Upper lobe of left lung (tissue), 6 donors: ENCODE measurements at regions not wholly inside any gene's neighbourhood (a gene's known extent, or its start where the extent isn't known, plus 50 kb on each side); places are given as distances from the start of the nearest gene placed in this dataset.

Source experiments
- ATAC-seq, 2 donors: fragments of 200-7000 bp; cut with Tn5 transposase; one replicate each; pipeline ENCODE4 v1.9.1; 2022; ENCODE audit warnings: mild to moderate bottlenecking in 2 of 2, moderate library complexity in 2 of 2; ENCODE audit not compliant: low FRiP score in 2 of 2
- DNase-seq, 2 donors: peaks; one replicate each; pipeline ENCODE4 v3.0.0-alpha.2; 2019 to 2020
- H3K27ac ChIP-seq, 4 donors: fragments of 200-600 bp; sonication (generic); one replicate each; pipeline ENCODE4 v1.5.1; 2016 to 2019
- H3K27me3 ChIP-seq, 4 donors: fragments of 200-600 bp; sonication (generic); one replicate each; pipeline ENCODE4 v1.5.1; 2017 to 2019
- H3K36me3 ChIP-seq, 4 donors: fragments of 200-600 bp; sonication (generic); one replicate each; pipeline ENCODE4 v1.5.1; 2016 to 2019
- H3K4me1 ChIP-seq, 4 donors: fragments of 200-600 bp; sonication (generic); one replicate each; pipeline ENCODE4 v1.5.1; 2018 to 2019
- H3K4me3 ChIP-seq, 4 donors: fragments of 200-600 bp; sonication (generic); one replicate each; pipeline ENCODE4 v1.5.1; 2017 to 2019; ENCODE audit warnings: mild to moderate bottlenecking in 2 of 4, moderate library complexity in 1 of 4
- H3K9me3 ChIP-seq, 4 donors: fragments of 200-600 bp; sonication (generic); one replicate each; pipeline ENCODE4 v1.5.1; 2018 to 2019
- EP300 ChIP-seq, 4 donors: sonication (generic); formaldehyde crosslinking; IDR thresholded peaks; one replicate each; pipeline ENCODE4 v1.5.1; 2017; ENCODE audit warnings: antibody characterized with exemption in 4 of 4, control low read depth in 2 of 4
- POLR2A ChIP-seq, 4 donors: fragments of 450-650 bp; IDR thresholded peaks; one replicate each; pipeline ENCODE4 v1.5.1; 2016 to 2017; ENCODE audit warnings: antibody characterized with exemption in 4 of 4, mild to moderate bottlenecking in 2 of 4
- POLR2AphosphoS5 ChIP-seq, 2 donors: sonication (generic); formaldehyde crosslinking; IDR thresholded peaks; one replicate each; pipeline ENCODE4 v1.5.1; 2017; ENCODE audit warnings: antibody characterized with exemption in 2 of 2
- WGBS, 2 donors: methylation state at CpG; one replicate each; pipeline ENCODE4 v1.1.5; 2017 to 2018; 5-methylcytosine and 5-hydroxymethylcytosine counted together
- TF ChIP-seq, protein P1 (sequence below), 6 experiments: fragments of 450-650 bp in 4 of 6; fragments of 200-600 bp in 2 of 6; sonication (generic) in 2 of 6; IDR thresholded peaks; one replicate each; pipeline ENCODE4 v1.5.1; 2016 to 2019; ENCODE audit warnings: antibody characterized with exemption in 6 of 6
- donor health status: DM: no; HTN: no; CAD: no; lungs with moderate emphysema.
- donor health status: DM: no; HTN: yes; CAD: no; lungs with severe emphysema.

DNA sequence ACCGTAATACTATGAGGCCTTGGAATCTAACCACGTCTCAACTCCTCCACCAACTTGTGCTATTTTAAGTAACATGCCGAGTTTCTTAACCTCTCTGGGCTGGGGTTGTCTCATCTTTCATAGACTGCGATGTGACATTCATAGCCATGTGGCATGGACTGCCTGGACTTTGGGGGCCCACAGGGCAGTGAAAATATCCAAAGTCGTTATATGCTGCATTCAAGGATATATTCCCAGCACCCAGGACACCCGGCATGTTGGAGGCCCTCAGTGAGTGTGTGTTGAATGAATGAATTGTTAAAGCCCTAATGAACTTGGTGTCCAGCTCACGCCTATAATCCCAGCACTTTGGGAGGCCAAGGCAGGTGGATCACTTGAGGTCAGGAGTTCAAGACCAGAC, 203.1 kb downstream of the CBLN1 start:
- Histone ChIP-seq H3K4me3 (no peak overlapping the region), H3K4me1 (no peaks in the 10 kb centered on the region), H3K9me3 (peaks cover 0 to 19% (median 2%) of the 10 kb centered on the region in 4 donors), H3K27me3 (no peaks in the 10 kb centered on the region), H3K36me3 (no peaks in the 10 kb centered on the region), H3K27ac (no peak overlapping the region)
- DNase-seq = no peak
- ATAC-seq = no peak
- 75 to 80% methylated on average over 6 to 7 of the region's 7 CpGs for WGBS, 2 donors
- TF ChIP-seq POLR2A (IDR thresholded peaks at IDR 0.05) (no peak), EP300 (IDR thresholded peaks at IDR 0.05) (no peak), POLR2AphosphoS5 (IDR thresholded peaks at IDR 0.05) (no peak)
- TF ChIP-seq, protein P1, sequence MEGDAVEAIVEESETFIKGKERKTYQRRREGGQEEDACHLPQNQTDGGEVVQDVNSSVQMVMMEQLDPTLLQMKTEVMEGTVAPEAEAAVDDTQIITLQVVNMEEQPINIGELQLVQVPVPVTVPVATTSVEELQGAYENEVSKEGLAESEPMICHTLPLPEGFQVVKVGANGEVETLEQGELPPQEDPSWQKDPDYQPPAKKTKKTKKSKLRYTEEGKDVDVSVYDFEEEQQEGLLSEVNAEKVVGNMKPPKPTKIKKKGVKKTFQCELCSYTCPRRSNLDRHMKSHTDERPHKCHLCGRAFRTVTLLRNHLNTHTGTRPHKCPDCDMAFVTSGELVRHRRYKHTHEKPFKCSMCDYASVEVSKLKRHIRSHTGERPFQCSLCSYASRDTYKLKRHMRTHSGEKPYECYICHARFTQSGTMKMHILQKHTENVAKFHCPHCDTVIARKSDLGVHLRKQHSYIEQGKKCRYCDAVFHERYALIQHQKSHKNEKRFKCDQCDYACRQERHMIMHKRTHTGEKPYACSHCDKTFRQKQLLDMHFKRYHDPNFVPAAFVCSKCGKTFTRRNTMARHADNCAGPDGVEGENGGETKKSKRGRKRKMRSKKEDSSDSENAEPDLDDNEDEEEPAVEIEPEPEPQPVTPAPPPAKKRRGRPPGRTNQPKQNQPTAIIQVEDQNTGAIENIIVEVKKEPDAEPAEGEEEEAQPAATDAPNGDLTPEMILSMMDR (IDR thresholded peaks at IDR 0.05) = no peak

DNA sequence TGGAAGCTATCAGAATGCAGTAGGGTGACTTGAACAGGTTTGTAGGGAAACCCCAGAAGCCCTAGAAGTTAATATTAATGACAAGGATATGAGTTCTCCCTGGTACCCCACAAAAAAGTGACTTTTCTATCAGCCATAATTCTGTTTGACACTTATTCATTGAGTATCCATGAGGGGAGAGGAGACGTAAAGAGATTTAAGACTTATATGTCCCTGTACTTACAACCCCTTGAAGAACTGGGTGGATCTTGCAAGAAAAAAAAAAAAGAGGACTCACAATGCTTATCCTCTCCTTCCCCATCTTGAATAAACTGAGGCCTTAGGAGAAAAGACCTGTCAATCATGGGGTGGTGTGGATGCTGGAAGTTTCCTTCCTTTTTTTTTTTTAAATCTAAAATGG, 203.5 kb downstream of the CBLN1 start:
- Histone ChIP-seq H3K9me3 (peaks cover 0 to 19% (median 2%) of the 10 kb centered on the region in 4 donors), H3K36me3 (no peaks in the 10 kb centered on the region), H3K27me3 (no peaks in the 10 kb centered on the region), H3K27ac (no peak overlapping the region), H3K4me3 (no peak overlapping the region), H3K4me1 (no peaks in the 10 kb centered on the region)
- TF ChIP-seq EP300 (IDR thresholded peaks at IDR 0.05) = no peak
- no peak for TF ChIP-seq POLR2AphosphoS5 (IDR thresholded peaks at IDR 0.05)
- TF ChIP-seq, protein P1 (IDR thresholded peaks at IDR 0.05) = no peak
- TF ChIP-seq POLR2A (IDR thresholded peaks at IDR 0.05) = no peak
- ATAC-seq = no peak
- WGBS, 2 donors = 87 to 90% methylated on average over 1 of the region's 1 CpG
- no peak for DNase-seq

DNA sequence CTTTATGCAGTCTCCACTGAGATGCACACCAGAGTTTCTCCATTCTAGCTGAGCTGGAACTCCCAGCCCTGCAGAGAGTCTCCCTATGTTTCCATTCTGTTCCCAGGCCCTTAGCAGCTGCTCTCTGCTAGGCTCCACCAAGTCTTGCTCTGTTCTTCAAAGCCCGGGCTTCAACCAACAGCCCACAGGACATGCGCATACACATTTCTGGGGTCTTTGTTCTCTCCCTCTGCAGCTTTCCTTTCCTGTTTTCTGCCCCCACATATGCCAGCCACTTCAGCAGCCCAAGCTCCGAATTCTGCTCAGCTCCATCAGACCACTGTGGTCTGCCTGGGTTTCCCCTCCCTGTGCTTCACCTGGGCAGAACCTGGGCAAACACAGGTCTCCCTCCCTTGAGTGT, 205.9 kb downstream of the CBLN1 start:
- 72 to 76% methylated on average over 3 of the region's 3 CpGs for WGBS, 2 donors

DNA sequence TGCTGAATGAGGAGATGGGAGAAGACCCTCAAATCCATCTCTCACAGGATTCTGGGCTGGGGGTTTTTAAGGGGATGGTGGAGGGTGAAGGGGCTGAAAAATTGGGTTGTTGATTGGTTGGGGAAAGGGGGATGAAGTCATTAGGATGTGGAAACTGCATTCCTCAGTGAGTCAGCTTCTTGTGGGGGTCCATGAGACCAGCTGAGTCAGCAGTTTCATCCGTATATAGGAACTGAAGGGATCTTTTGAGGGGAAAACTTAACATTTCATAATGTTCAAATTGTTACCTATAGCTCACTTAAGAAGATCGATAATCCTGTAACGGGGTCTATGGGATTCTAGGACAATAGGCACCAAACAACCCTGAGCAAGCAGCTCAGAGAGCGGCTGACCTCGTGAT, 213.4 kb downstream of the CBLN1 start:
- no peaks in the 10 kb centered on the region for H3K27me3 ChIP-seq
- no peak for ATAC-seq
- no peaks in the 10 kb centered on the region for H3K4me1 ChIP-seq
- no peak overlapping the region for H3K4me3 ChIP-seq
- TF ChIP-seq POLR2AphosphoS5 (IDR thresholded peaks at IDR 0.05) (no peak), EP300 (IDR thresholded peaks at IDR 0.05) (no peak), POLR2A (IDR thresholded peaks at IDR 0.05) (no peak)
- TF ChIP-seq, protein P1 (IDR thresholded peaks at IDR 0.05) = no peak
- 86 to 91% methylated on average over 5 of the region's 5 CpGs for WGBS, 2 donors
- DNase-seq = no peak
- H3K36me3 ChIP-seq = no peaks in the 10 kb centered on the region
- no peak overlapping the region for H3K27ac ChIP-seq
- no peaks in the 10 kb centered on the region for H3K9me3 ChIP-seq

More for the DNA sequence above, 205.9 kb downstream of the CBLN1 start:
- no peak for ATAC-seq
- no peak overlapping the region for H3K27ac ChIP-seq
- H3K9me3 ChIP-seq = peaks cover 0 to 19% (median 2%) of the 10 kb centered on the region in 4 donors
- no peaks in the 10 kb centered on the region for H3K27me3 ChIP-seq
- no peak overlapping the region for H3K4me3 ChIP-seq
- H3K36me3 ChIP-seq = no peaks in the 10 kb centered on the region
- TF ChIP-seq POLR2A (IDR thresholded peaks at IDR 0.05) (no peak), POLR2AphosphoS5 (IDR thresholded peaks at IDR 0.05) (no peak), EP300 (IDR thresholded peaks at IDR 0.05) (no peak)
- TF ChIP-seq, protein P1 (IDR thresholded peaks at IDR 0.05) = no peak
- no peaks in the 10 kb centered on the region for H3K4me1 ChIP-seq
- no peak for DNase-seq

DNA sequence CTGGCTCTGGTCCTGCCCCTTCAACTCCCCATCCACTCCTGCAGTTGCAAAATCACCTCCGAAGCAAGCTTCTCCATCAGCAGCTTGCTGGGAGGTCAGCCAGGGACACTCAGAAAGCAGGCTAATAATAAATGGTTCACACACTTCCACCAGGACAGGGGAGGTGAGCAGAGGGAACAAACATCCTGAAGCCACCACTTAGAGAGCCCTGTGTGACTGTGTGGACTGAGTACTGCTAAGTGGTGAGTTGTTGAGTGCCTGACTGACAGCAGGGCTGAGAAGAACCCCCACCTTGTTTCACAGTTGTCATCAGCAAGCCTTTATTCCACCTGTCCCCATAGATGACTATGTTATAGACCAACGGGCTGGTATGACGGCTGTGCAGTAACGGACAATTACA, 213.9 kb downstream of the CBLN1 start:
- Histone ChIP-seq H3K36me3 (no peaks in the 10 kb centered on the region), H3K4me1 (no peaks in the 10 kb centered on the region), H3K27me3 (no peaks in the 10 kb centered on the region), H3K4me3 (no peak overlapping the region), H3K9me3 (no peaks in the 10 kb centered on the region), H3K27ac (no peak overlapping the region)
- 60 to 67% methylated on average over 4 of the region's 4 CpGs for WGBS, 2 donors
- no peak for ATAC-seq
- DNase-seq = no peak
- TF ChIP-seq POLR2AphosphoS5 (IDR thresholded peaks at IDR 0.05) = no peak
- no peak for TF ChIP-seq EP300 (IDR thresholded peaks at IDR 0.05)
- TF ChIP-seq POLR2A (IDR thresholded peaks at IDR 0.05) = no peak
- TF ChIP-seq, protein P1 (IDR thresholded peaks at IDR 0.05) = no peak
